Astrocyte (in vitro differentiated cells and primary cell): ENCODE measurements at regions not wholly inside any gene's neighbourhood (a gene's known extent, or its start where the extent isn't known, plus 50 kb on each side); places are given as distances from the start of the nearest gene placed in this dataset.

Experiments used
- DNase-seq: peaks from one replicate; pipeline ENCODE4 v3.0.0-alpha.2; 2010; ENCODE audit warnings: low read depth
- FAIRE-seq: peaks from 2 replicates; lab custom pipeline; 2011; peaks lifted over from hg19 to GRCh38; lab: Jason Lieb, UNC
- H2AFZ ChIP-seq: 2 replicates; pipeline ENCODE4 v1.6.0; 2012; ENCODE audit warnings: low read depth, low read length, inconsistent platforms
- H3K27ac ChIP-seq: 2 replicates; pipeline ENCODE4 v1.5.1; 2011; ENCODE audit warnings: low read depth, low read length, inconsistent platforms
- H3K27me3 ChIP-seq: 2 replicates; pipeline ENCODE4 v1.6.0; 2011; ENCODE audit warnings: low read length, inconsistent platforms; ENCODE audit not compliant: insufficient read depth
- H3K36me3 ChIP-seq: 2 replicates; pipeline ENCODE4 v1.5.1; 2011; ENCODE audit warnings: low read length, inconsistent platforms; ENCODE audit not compliant: insufficient read depth
- H3K4me1 ChIP-seq: 2 replicates; pipeline ENCODE4 v1.5.1; 2011; ENCODE audit warnings: low read length, inconsistent platforms; ENCODE audit not compliant: insufficient read depth
- H3K4me2 ChIP-seq: 2 replicates; pipeline ENCODE4 v1.6.0; 2012; ENCODE audit warnings: low read length, inconsistent platforms
- H3K4me3 ChIP-seq: 2 replicates; pipeline ENCODE4 v1.5.1; 2011; ENCODE audit warnings: low read depth, mild to moderate bottlenecking, low read length, inconsistent platforms; ENCODE audit not compliant: insufficient read depth
- H3K79me2 ChIP-seq: 2 replicates; pipeline ENCODE4 v1.6.0; 2012; ENCODE audit warnings: mild to moderate bottlenecking, low read length, inconsistent platforms; ENCODE audit not compliant: insufficient read depth
- H3K9ac ChIP-seq: 2 replicates; pipeline ENCODE4 v1.6.0; 2012; ENCODE audit warnings: mild to moderate bottlenecking, low read length, inconsistent platforms
- H3K9me3 ChIP-seq: 2 replicates; pipeline ENCODE4 v1.5.1; 2012; ENCODE audit warnings: low read depth, mild to moderate bottlenecking, low read length, inconsistent platforms; ENCODE audit not compliant: insufficient read depth
- H4K20me1 ChIP-seq: 2 replicates; pipeline ENCODE4 v1.6.0; 2012; ENCODE audit warnings: low read length, inconsistent platforms; ENCODE audit not compliant: insufficient read depth
- H3K27ac Mint-ChIP-seq: one replicate; pipeline ENCODE4 v1.8.0; 2021; ENCODE audit warnings: mild to moderate bottlenecking, mixed read lengths; ENCODE audit not compliant: unreplicated experiment
- H3K27me3 Mint-ChIP-seq: one replicate; pipeline ENCODE4 v1.8.0; 2021; ENCODE audit warnings: low read depth, mixed read lengths; ENCODE audit not compliant: unreplicated experiment
- H3K36me3 Mint-ChIP-seq: one replicate; pipeline ENCODE4 v1.8.0; 2021; ENCODE audit warnings: low read depth, mixed read lengths; ENCODE audit not compliant: unreplicated experiment
- H3K4me1 Mint-ChIP-seq: one replicate; pipeline ENCODE4 v1.8.0; 2021; ENCODE audit warnings: low read depth, mixed read lengths; ENCODE audit not compliant: unreplicated experiment
- H3K4me3 Mint-ChIP-seq: one replicate; pipeline ENCODE4 v1.8.0; 2021; ENCODE audit warnings: mild to moderate bottlenecking, moderate library complexity, mixed read lengths; ENCODE audit not compliant: unreplicated experiment
- H3K9me3 Mint-ChIP-seq: one replicate; pipeline ENCODE4 v1.8.0; 2021; ENCODE audit warnings: mild to moderate bottlenecking, mixed read lengths; ENCODE audit not compliant: unreplicated experiment
- EZH2 ChIP-seq: IDR thresholded peaks from 2 replicates; pipeline ENCODE4 v1.6.1; 2012; ENCODE audit warnings: mild to moderate bottlenecking, low read length, inconsistent platforms; ENCODE audit not compliant: insufficient read depth
- TF ChIP-seq, protein P1 (sequence below): IDR thresholded peaks from 2 replicates; pipeline ENCODE4 v1.5.1; 2011; ENCODE audit warnings: low read depth, mild to moderate bottlenecking, inconsistent platforms, low read length, moderate library complexity; ENCODE audit not compliant: insufficient read depth

GRCh38 chr5:174827558-174827957 lies 103.2 kb downstream of the MSX2 start:
- Histone ChIP-seq H3K27me3 (no peaks in the 10 kb centered on the region), H3K27ac (no peak overlapping the region), H4K20me1 (no peaks in the 10 kb centered on the region), H3K36me3 (no peaks in the 10 kb centered on the region), H3K79me2 (no peaks in the 10 kb centered on the region), H3K9ac (no peak overlapping the region), H3K9me3 (no peaks in the 10 kb centered on the region), H2AFZ (no peak overlapping the region), H3K4me1 (peaks cover 14% of the 10 kb centered on the region), H3K4me2 (peak overlapping the region; percentile 9), H3K4me3 (no peak overlapping the region)
- Mint-ChIP-seq H3K27me3 (peaks cover 21% of the 10 kb centered on the region), H3K4me3 (no peak overlapping the region), H3K4me1 (peaks cover 12% of the 10 kb centered on the region), H3K9me3 (peaks cover 5% of the 10 kb centered on the region), H3K27ac (no peak overlapping the region), H3K36me3 (no peaks in the 10 kb centered on the region)
- FAIRE-seq (no peak), DNase-seq (peak; percentile 68)
- TF ChIP-seq, protein P1, sequence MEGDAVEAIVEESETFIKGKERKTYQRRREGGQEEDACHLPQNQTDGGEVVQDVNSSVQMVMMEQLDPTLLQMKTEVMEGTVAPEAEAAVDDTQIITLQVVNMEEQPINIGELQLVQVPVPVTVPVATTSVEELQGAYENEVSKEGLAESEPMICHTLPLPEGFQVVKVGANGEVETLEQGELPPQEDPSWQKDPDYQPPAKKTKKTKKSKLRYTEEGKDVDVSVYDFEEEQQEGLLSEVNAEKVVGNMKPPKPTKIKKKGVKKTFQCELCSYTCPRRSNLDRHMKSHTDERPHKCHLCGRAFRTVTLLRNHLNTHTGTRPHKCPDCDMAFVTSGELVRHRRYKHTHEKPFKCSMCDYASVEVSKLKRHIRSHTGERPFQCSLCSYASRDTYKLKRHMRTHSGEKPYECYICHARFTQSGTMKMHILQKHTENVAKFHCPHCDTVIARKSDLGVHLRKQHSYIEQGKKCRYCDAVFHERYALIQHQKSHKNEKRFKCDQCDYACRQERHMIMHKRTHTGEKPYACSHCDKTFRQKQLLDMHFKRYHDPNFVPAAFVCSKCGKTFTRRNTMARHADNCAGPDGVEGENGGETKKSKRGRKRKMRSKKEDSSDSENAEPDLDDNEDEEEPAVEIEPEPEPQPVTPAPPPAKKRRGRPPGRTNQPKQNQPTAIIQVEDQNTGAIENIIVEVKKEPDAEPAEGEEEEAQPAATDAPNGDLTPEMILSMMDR, result no peak
- no peak for TF ChIP-seq EZH2

GRCh38 chr5:174825587-174825986 lies 101.2 kb downstream of the MSX2 start:
- H3K4me2 ChIP-seq, result peak overlapping the region; percentile 50
- peaks cover 18% of the 10 kb centered on the region for H3K27me3 Mint-ChIP-seq
- H3K4me1 ChIP-seq, result peaks cover 14% of the 10 kb centered on the region
- peaks cover 12% of the 10 kb centered on the region for H3K4me1 Mint-ChIP-seq
- peaks cover 11% of the 10 kb centered on the region for H3K9me3 Mint-ChIP-seq
- H3K9ac ChIP-seq, result no peak overlapping the region
- H3K36me3 ChIP-seq, result no peaks in the 10 kb centered on the region
- peak; percentile 79 for DNase-seq
- peak overlapping the region; percentile 43 for H2AFZ ChIP-seq
- no peak for TF ChIP-seq EZH2
- TF ChIP-seq, protein P1, result no peak
- no peak for FAIRE-seq
- no peaks in the 10 kb centered on the region for H3K79me2 ChIP-seq
- no peak overlapping the region for H3K27ac ChIP-seq
- H3K9me3 ChIP-seq, result no peaks in the 10 kb centered on the region
- H3K4me3 ChIP-seq, result no peak overlapping the region
- no peaks in the 10 kb centered on the region for H3K36me3 Mint-ChIP-seq
- no peaks in the 10 kb centered on the region for H4K20me1 ChIP-seq
- H3K27me3 ChIP-seq, result no peaks in the 10 kb centered on the region
- no peak overlapping the region for H3K4me3 Mint-ChIP-seq
- H3K27ac Mint-ChIP-seq, result no peak overlapping the region

GRCh38 chr5:174818430-174818829 lies 94.0 kb downstream of the MSX2 start:
- H3K27me3 ChIP-seq, result no peaks in the 10 kb centered on the region
- Mint-ChIP-seq H3K36me3 (no peaks in the 10 kb centered on the region), H3K27ac (no peak overlapping the region), H3K4me1 (no peaks in the 10 kb centered on the region), H3K27me3 (peaks cover 13% of the 10 kb centered on the region), H3K4me3 (no peak overlapping the region), H3K9me3 (peaks cover 22% of the 10 kb centered on the region)
- H2AFZ ChIP-seq, result no peak overlapping the region
- no peak overlapping the region for H3K9ac ChIP-seq
- no peaks in the 10 kb centered on the region for H4K20me1 ChIP-seq
- H3K4me3 ChIP-seq, result no peak overlapping the region
- H3K4me1 ChIP-seq, result no peaks in the 10 kb centered on the region
- TF ChIP-seq EZH2, result no peak
- TF ChIP-seq, protein P1, result no peak
- FAIRE-seq (no peak), DNase-seq (no peak)
- H3K27ac ChIP-seq, result no peak overlapping the region
- H3K9me3 ChIP-seq, result no peaks in the 10 kb centered on the region
- H3K36me3 ChIP-seq, result no peaks in the 10 kb centered on the region
- H3K79me2 ChIP-seq, result no peaks in the 10 kb centered on the region
- H3K4me2 ChIP-seq, result no peak overlapping the region
